Type B pancreatic cell (in vitro differentiated cells): ENCODE measurements at regions not wholly inside any gene's neighbourhood (a gene's known extent, or its start where the extent isn't known, plus 50 kb on each side); places are given as distances from the start of the nearest gene placed in this dataset.

Experiments used
- DNase-seq: peaks from one replicate; pipeline ENCODE4 v3.0.0; 2021; ENCODE audit warnings: mixed read lengths; ENCODE audit not compliant: unreplicated experiment; ENCODE audit errors: extremely low spot score
- H3K27ac Mint-ChIP-seq: 2 replicates; pipeline ENCODE4 v1.8.0; 2021; ENCODE audit warnings: mild to moderate bottlenecking, mixed read lengths
- H3K27me3 Mint-ChIP-seq: 2 replicates; pipeline ENCODE4 v1.8.0; 2021; ENCODE audit warnings: mixed read lengths
- H3K36me3 Mint-ChIP-seq: 2 replicates; pipeline ENCODE4 v1.8.0; 2021; ENCODE audit warnings: mixed read lengths
- H3K4me1 Mint-ChIP-seq: one replicate; pipeline ENCODE4 v1.8.0; 2021; ENCODE audit warnings: mixed read lengths; ENCODE audit not compliant: unreplicated experiment
- H3K4me3 Mint-ChIP-seq: 2 replicates; pipeline ENCODE4 v1.8.0; 2021; ENCODE audit warnings: mild to moderate bottlenecking, mixed read lengths
- H3K9me3 Mint-ChIP-seq: 2 replicates; pipeline ENCODE4 v1.8.0; 2021; ENCODE audit warnings: mixed read lengths
- TF ChIP-seq, protein P1 (sequence below): fragments of 200-600 bp; sonication (generic); conservative IDR thresholded peaks from 2 replicates; pipeline ENCODE4 v1.5.0; 2021; ENCODE audit warnings: antibody characterized with exemption, mild to moderate bottlenecking

GRCh38 chr12:24591079-24591626 is 357.7 kb downstream of the BCAT1 start:
- Mint-ChIP-seq H3K27me3 (peaks cover 28% of the 10 kb centered on the region), H3K4me3 (no peak overlapping the region)

GRCh38 chr12:24586293-24586692 is 362.6 kb downstream of the BCAT1 start:
- H3K4me3 Mint-ChIP-seq: no peak overlapping the region
- TF ChIP-seq, protein P1, sequence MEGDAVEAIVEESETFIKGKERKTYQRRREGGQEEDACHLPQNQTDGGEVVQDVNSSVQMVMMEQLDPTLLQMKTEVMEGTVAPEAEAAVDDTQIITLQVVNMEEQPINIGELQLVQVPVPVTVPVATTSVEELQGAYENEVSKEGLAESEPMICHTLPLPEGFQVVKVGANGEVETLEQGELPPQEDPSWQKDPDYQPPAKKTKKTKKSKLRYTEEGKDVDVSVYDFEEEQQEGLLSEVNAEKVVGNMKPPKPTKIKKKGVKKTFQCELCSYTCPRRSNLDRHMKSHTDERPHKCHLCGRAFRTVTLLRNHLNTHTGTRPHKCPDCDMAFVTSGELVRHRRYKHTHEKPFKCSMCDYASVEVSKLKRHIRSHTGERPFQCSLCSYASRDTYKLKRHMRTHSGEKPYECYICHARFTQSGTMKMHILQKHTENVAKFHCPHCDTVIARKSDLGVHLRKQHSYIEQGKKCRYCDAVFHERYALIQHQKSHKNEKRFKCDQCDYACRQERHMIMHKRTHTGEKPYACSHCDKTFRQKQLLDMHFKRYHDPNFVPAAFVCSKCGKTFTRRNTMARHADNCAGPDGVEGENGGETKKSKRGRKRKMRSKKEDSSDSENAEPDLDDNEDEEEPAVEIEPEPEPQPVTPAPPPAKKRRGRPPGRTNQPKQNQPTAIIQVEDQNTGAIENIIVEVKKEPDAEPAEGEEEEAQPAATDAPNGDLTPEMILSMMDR: no peak
- peaks cover 16% of the 10 kb centered on the region for H3K27me3 Mint-ChIP-seq
- H3K9me3 Mint-ChIP-seq: no peaks in the 10 kb centered on the region
- no peak for DNase-seq
- peaks cover 4% of the 10 kb centered on the region for H3K36me3 Mint-ChIP-seq
- no peaks in the 10 kb centered on the region for H3K4me1 Mint-ChIP-seq
- no peak overlapping the region for H3K27ac Mint-ChIP-seq

More at GRCh38 chr12:24591079-24591626, 357.7 kb downstream of the BCAT1 start:
- H3K36me3 Mint-ChIP-seq: peaks cover 6% of the 10 kb centered on the region
- H3K4me1 Mint-ChIP-seq: no peaks in the 10 kb centered on the region
- TF ChIP-seq, protein P1: no peak
- no peak for DNase-seq
- H3K27ac Mint-ChIP-seq: no peak overlapping the region
- no peaks in the 10 kb centered on the region for H3K9me3 Mint-ChIP-seq

GRCh38 chr12:24584032-24584675 is 364.7 kb downstream of the BCAT1 start:
- Mint-ChIP-seq H3K4me1 (no peaks in the 10 kb centered on the region), H3K27me3 (peaks cover 4% of the 10 kb centered on the region), H3K9me3 (peaks cover 4% of the 10 kb centered on the region), H3K4me3 (no peak overlapping the region), H3K27ac (no peak overlapping the region), H3K36me3 (peaks cover 3% of the 10 kb centered on the region)
- no peak for DNase-seq
- TF ChIP-seq, protein P1: no peak

- DNase-seq: no peak
- H3K27ac Mint-ChIP-seq: no peak overlapping the region
- H3K4me1 Mint-ChIP-seq: no peaks in the 10 kb centered on the region
- no peak overlapping the region for H3K4me3 Mint-ChIP-seq
- peaks cover 6% of the 10 kb centered on the region for H3K36me3 Mint-ChIP-seq
- peaks cover 6% of the 10 kb centered on the region for H3K9me3 Mint-ChIP-seq
- H3K27me3 Mint-ChIP-seq: peaks cover 4% of the 10 kb centered on the region
- TF ChIP-seq, protein P1: no peak
Measured at GRCh38 chr12:24582954-24583601, 365.8 kb downstream of the BCAT1 start.

DNA sequence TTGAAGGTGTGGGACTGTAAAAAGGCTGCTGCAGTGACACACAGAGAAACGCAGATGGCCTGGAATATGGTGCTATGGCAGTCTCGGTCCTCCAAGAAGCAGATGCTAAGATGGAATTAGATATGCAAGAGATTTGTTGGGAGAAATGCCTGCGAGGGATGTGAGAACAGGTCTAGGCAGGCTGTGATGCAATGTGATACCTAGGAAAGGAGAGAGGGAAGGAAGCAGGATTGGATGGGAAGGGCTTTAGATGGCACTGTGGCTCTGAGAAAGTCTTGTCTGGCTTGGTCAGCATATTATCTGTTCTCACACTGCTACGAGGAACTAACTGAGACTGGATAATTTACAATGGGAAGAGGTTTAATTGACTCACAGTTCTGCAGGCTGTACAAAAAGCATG is 374.4 kb downstream of the BCAT1 start:
- Mint-ChIP-seq H3K27me3 (peaks cover 32% of the 10 kb centered on the region), H3K4me1 (no peaks in the 10 kb centered on the region), H3K27ac (no peak overlapping the region), H3K36me3 (peaks cover 12% of the 10 kb centered on the region), H3K4me3 (no peak overlapping the region), H3K9me3 (peaks cover 17% of the 10 kb centered on the region)
- TF ChIP-seq, protein P1: no peak
- DNase-seq: no peak
